ENCODE measurements at regions not wholly inside any gene's neighbourhood (a gene's known extent, or its start where the extent isn't known, plus 50 kb on each side); places are given as distances from the start of the nearest gene placed in this dataset.

DNA sequence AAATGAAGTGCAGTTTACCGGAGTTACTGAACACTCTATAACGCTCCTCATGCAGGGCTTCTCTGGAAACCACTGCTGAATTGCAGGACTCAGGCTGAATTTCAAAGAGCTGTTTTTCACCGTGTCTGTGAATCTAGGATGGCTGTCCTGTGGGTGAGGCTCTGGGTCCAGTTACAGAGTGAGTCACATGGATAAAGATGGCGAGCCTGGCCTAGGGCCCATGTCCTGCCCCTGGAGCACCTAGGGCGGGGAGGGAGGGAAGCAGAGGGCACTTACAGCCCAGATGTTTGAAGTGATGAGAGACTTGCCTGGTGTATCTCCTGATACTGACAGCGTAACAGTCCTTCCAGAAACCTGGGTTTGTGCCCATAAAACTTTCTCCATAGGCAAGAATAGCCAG is 583.0 kb downstream of the IRS1 start:
- no peaks in the 10 kb centered on the region for H3K27me3 ChIP-seq (replicated peaks; ENCODE audit: insufficient read depth, low read depth, low read length, poor library complexity)
- CTCF ChIA-PET, result no interaction called here
- peaks cover 7% of the 10 kb centered on the region for H3K4me1 ChIP-seq (ENCODE audit: insufficient read depth, low read length, poor library complexity, severe bottlenecking)
- no TSS peak for BruUV-seq (replicated peaks)
- no peak overlapping the region for H3K27ac ChIP-seq (ENCODE audit: low read depth, low read length, poor library complexity, severe bottlenecking)
- intact Hi-C loops (cut with micrococcal nuclease; ENCODE audit: unreplicated experiment), result loop anchor here (2.0 to 10.0 kb wide), 2 partner anchors 332 to 580 kb away; no protein-coding TSS in a partner anchor
- TF ChIP-seq, protein P1, sequence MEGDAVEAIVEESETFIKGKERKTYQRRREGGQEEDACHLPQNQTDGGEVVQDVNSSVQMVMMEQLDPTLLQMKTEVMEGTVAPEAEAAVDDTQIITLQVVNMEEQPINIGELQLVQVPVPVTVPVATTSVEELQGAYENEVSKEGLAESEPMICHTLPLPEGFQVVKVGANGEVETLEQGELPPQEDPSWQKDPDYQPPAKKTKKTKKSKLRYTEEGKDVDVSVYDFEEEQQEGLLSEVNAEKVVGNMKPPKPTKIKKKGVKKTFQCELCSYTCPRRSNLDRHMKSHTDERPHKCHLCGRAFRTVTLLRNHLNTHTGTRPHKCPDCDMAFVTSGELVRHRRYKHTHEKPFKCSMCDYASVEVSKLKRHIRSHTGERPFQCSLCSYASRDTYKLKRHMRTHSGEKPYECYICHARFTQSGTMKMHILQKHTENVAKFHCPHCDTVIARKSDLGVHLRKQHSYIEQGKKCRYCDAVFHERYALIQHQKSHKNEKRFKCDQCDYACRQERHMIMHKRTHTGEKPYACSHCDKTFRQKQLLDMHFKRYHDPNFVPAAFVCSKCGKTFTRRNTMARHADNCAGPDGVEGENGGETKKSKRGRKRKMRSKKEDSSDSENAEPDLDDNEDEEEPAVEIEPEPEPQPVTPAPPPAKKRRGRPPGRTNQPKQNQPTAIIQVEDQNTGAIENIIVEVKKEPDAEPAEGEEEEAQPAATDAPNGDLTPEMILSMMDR (conservative IDR thresholded peaks at IDR 0.05; ENCODE audit: low read depth, low read length), result no peak
- TF ChIP-seq EZH2 (IDR thresholded peaks at IDR 0.05; ENCODE audit: borderline replicate concordance, low read depth, low read length, poor library complexity, severe bottlenecking), result no peak
- H3K4me3 ChIP-seq (ENCODE audit: low read depth, low read length, poor library complexity, severe bottlenecking), result no peak overlapping the region
- H3K36me3 ChIP-seq (ENCODE audit: insufficient read depth, low read length, poor library complexity, severe bottlenecking), result no peaks in the 10 kb centered on the region
- no peak for DNase-seq (ENCODE audit: low spot score)
- H3K9me3 ChIP-seq (ENCODE audit: low read depth, low read length, poor library complexity, severe bottlenecking), result no peaks in the 10 kb centered on the region
- POLR2A ChIA-PET (ENCODE audit: low non-redundant PET), result no interaction called here

GRCh38 chr2:226215902-226216503 is 583.6 kb downstream of the IRS1 start:
- intact Hi-C loops (cut with micrococcal nuclease; ENCODE audit: unreplicated experiment), result loop anchor here (2.0 to 10.0 kb wide), 2 partner anchors 331 to 581 kb away; no protein-coding TSS in a partner anchor
- Histone ChIP-seq H3K9me3 (ENCODE audit: low read depth, low read length, poor library complexity, severe bottlenecking) (no peaks in the 10 kb centered on the region), H3K27ac (ENCODE audit: low read depth, low read length, poor library complexity, severe bottlenecking) (no peak overlapping the region), H3K36me3 (ENCODE audit: insufficient read depth, low read length, poor library complexity, severe bottlenecking) (no peaks in the 10 kb centered on the region), H3K4me1 (ENCODE audit: insufficient read depth, low read length, poor library complexity, severe bottlenecking) (peaks cover 7% of the 10 kb centered on the region), H3K27me3 (replicated peaks; ENCODE audit: insufficient read depth, low read depth, low read length, poor library complexity) (no peaks in the 10 kb centered on the region), H3K4me3 (ENCODE audit: low read depth, low read length, poor library complexity, severe bottlenecking) (no peak overlapping the region)
- CTCF ChIA-PET, result interaction anchor here (0.5 to 1.2 kb wide), 8 partner anchors 9 to 628 kb away, joined by 3 to 10 read pairs (median 3); no protein-coding TSS in a partner anchor
- POLR2A ChIA-PET (ENCODE audit: low non-redundant PET), result no interaction called here
- BruUV-seq (replicated peaks), result no TSS peak
- peak; percentile 87 for DNase-seq (ENCODE audit: low spot score)
- TF ChIP-seq EZH2 (IDR thresholded peaks at IDR 0.05; ENCODE audit: borderline replicate concordance, low read depth, low read length, poor library complexity, severe bottlenecking), result no peak
- TF ChIP-seq, protein P1 (conservative IDR thresholded peaks at IDR 0.05; ENCODE audit: low read depth, low read length), result peak; percentile 94

DNA sequence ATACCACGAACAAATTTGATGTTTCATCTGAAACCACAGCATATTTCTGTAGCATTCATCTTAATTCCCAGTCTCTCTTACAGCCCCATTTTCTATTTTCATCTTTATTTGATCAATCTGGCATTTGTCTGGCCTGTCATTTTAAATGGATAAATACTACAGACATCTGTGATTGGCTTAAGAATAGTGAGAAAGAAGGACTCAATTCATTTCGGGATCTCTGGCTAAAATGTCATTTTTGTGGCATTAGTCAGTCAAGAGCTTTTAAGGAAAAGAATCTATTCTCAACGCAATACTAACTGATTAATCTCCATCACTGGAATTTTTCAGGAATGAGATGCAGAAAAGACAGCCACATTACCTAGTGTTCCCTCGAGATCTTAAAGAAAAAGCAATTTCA is 585.9 kb downstream of the IRS1 start:
- BruUV-seq (replicated peaks), result no TSS peak
- Histone ChIP-seq H3K9me3 (ENCODE audit: low read depth, low read length, poor library complexity, severe bottlenecking) (no peaks in the 10 kb centered on the region), H3K36me3 (ENCODE audit: insufficient read depth, low read length, poor library complexity, severe bottlenecking) (no peaks in the 10 kb centered on the region), H3K4me1 (ENCODE audit: insufficient read depth, low read length, poor library complexity, severe bottlenecking) (peaks cover 7% of the 10 kb centered on the region), H3K4me3 (ENCODE audit: low read depth, low read length, poor library complexity, severe bottlenecking) (no peak overlapping the region), H3K27ac (ENCODE audit: low read depth, low read length, poor library complexity, severe bottlenecking) (no peak overlapping the region), H3K27me3 (replicated peaks; ENCODE audit: insufficient read depth, low read depth, low read length, poor library complexity) (no peaks in the 10 kb centered on the region)
- TF ChIP-seq, protein P1 (conservative IDR thresholded peaks at IDR 0.05; ENCODE audit: low read depth, low read length), result no peak
- no peak for TF ChIP-seq EZH2 (IDR thresholded peaks at IDR 0.05; ENCODE audit: borderline replicate concordance, low read depth, low read length, poor library complexity, severe bottlenecking)
- ChIA-PET POLR2A (ENCODE audit: low non-redundant PET) (interaction anchor here (0.7 kb wide), 1 partner anchor 41 kb away, joined by 3 read pairs; no protein-coding TSS in a partner anchor), CTCF (no interaction called here)
- intact Hi-C loops (cut with micrococcal nuclease; ENCODE audit: unreplicated experiment), result loop anchor here (10.0 kb wide), 1 partner anchor 329 kb away; no protein-coding TSS in a partner anchor
- peak; percentile 16 for DNase-seq (ENCODE audit: low spot score)

Data from A673 (cell line).